ENCODE measurements at regions not wholly inside any gene's neighbourhood (a gene's known extent, or its start where the extent isn't known, plus 50 kb on each side); places are given as distances from the start of the nearest gene placed in this dataset.

- no peaks in the 10 kb centered on the region for H3K36me3 ChIP-seq (ENCODE audit: control insufficient read depth in 2 of 2, extremely low read depth in 1 of 2, insufficient read depth in 2 of 2, low read length in 2 of 2)
- DNase-seq (ENCODE audit: low read depth, low spot score) = peak; percentile 24
- H3K4me1 ChIP-seq (ENCODE audit: control insufficient read depth, extremely low read depth, insufficient read depth, low read length) = peaks cover 3% of the 10 kb centered on the region
- no TSS peak for BruUV-seq (replicated peaks)
- ChIA-PET POLR2A (no interaction called here), CTCF (interaction anchor here (1.2 kb wide), 2 partner anchors 45 to 53 kb away, joined by 3 to 5 read pairs; no protein-coding TSS in a partner anchor)
- peak overlapping the region; percentile 26 to 34 (median 32) for H3K4me3 ChIP-seq (replicated peaks in 1 of 3; ENCODE audit: insufficient read depth in 1 of 3, low read depth in 1 of 3, low read length in 3 of 3)
- intact Hi-C loops (cut with micrococcal nuclease) = loop anchor here (5.0 kb wide), 1 partner anchor 40 kb away; no protein-coding TSS in a partner anchor
- peak; percentile 7 for TF ChIP-seq EZH2 (IDR thresholded peaks at IDR 0.05; ENCODE audit: borderline replicate concordance, low read depth, low read length, severe bottlenecking)
- no peak for TF ChIP-seq POLR2A (IDR thresholded peaks at IDR 0.05; ENCODE audit: low read depth, low read length)
- TF ChIP-seq GATA2 (IDR thresholded peaks at IDR 0.05; ENCODE audit: insufficient read depth, insufficient read length, low read depth, low read length) = no peak
- peak overlapping the region; percentile 92 for H2AFZ ChIP-seq (ENCODE audit: low read depth, low read length)
- no peaks in the 10 kb centered on the region for H3K79me2 ChIP-seq (ENCODE audit: control insufficient read depth, insufficient read depth, low read length)
- H3K4me2 ChIP-seq (ENCODE audit: insufficient read depth, low read length) = peak overlapping the region; percentile 64
- dilution Hi-C loops (cut with MboI; ENCODE audit: extremely low pct_ligation_motif_present, low sequenced_read_pairs) = no loop called here
- H3K9ac ChIP-seq (replicated peaks; ENCODE audit: extremely low read depth, insufficient read depth, low read length) = no peak overlapping the region
- H3K27me3 ChIP-seq (ENCODE audit: control insufficient read depth in 2 of 2, insufficient read depth in 2 of 2, low read length in 2 of 2) = peaks cover 16 to 57% of the 10 kb centered on the region in 2 experiments
- H3K9me3 ChIP-seq (replicated peaks; ENCODE audit: control insufficient read depth, insufficient read depth, low read length) = no peaks in the 10 kb centered on the region
- H4K20me1 ChIP-seq (replicated peaks; ENCODE audit: control insufficient read depth, extremely low read depth, insufficient read depth, low read length) = no peaks in the 10 kb centered on the region
- FAIRE-seq = no peak
- H3K9me1 ChIP-seq (replicated peaks; ENCODE audit: control insufficient read depth, extremely low read depth, insufficient read depth, low read length) = no peaks in the 10 kb centered on the region
- no peak overlapping the region for H3K27ac ChIP-seq (ENCODE audit: insufficient read depth, low read depth, low read length)
Measured at GRCh38 chr9:33676746-33677505, 118.4 kb upstream of the PRSS3 start.

- Histone ChIP-seq H3K4me3 (replicated peaks in 1 of 3; ENCODE audit: insufficient read depth in 1 of 3, low read depth in 1 of 3, low read length in 3 of 3) (peak overlapping the region in 2 of 3 experiments; percentile 26 to 32), H3K36me3 (ENCODE audit: control insufficient read depth in 2 of 2, extremely low read depth in 1 of 2, insufficient read depth in 2 of 2, low read length in 2 of 2) (no peaks in the 10 kb centered on the region), H3K9me1 (replicated peaks; ENCODE audit: control insufficient read depth, extremely low read depth, insufficient read depth, low read length) (no peaks in the 10 kb centered on the region), H3K9me3 (replicated peaks; ENCODE audit: control insufficient read depth, insufficient read depth, low read length) (no peaks in the 10 kb centered on the region), H2AFZ (ENCODE audit: low read depth, low read length) (peak overlapping the region; percentile 44), H3K27ac (ENCODE audit: insufficient read depth, low read depth, low read length) (no peak overlapping the region), H3K79me2 (ENCODE audit: control insufficient read depth, insufficient read depth, low read length) (no peaks in the 10 kb centered on the region), H3K27me3 (ENCODE audit: control insufficient read depth in 2 of 2, insufficient read depth in 2 of 2, low read length in 2 of 2) (peaks cover 20 to 62% of the 10 kb centered on the region in 2 experiments), H3K9ac (replicated peaks; ENCODE audit: extremely low read depth, insufficient read depth, low read length) (no peak overlapping the region), H3K4me1 (ENCODE audit: control insufficient read depth, extremely low read depth, insufficient read depth, low read length) (peaks cover 3% of the 10 kb centered on the region), H4K20me1 (replicated peaks; ENCODE audit: control insufficient read depth, extremely low read depth, insufficient read depth, low read length) (no peaks in the 10 kb centered on the region), H3K4me2 (ENCODE audit: insufficient read depth, low read length) (peak overlapping the region; percentile 64)
- DNase-seq (ENCODE audit: low read depth, low spot score) (peak; percentile 18), FAIRE-seq (no peak)
- TF ChIP-seq EZH2 (IDR thresholded peaks at IDR 0.05; ENCODE audit: borderline replicate concordance, low read depth, low read length, severe bottlenecking) (no peak), MAX (IDR thresholded peaks at IDR 0.05; ENCODE audit: insufficient read depth, insufficient read length) (no peak), POLR2A (IDR thresholded peaks at IDR 0.05; ENCODE audit: low read depth, low read length) (no peak), JUN (IDR thresholded peaks at IDR 0.05; ENCODE audit: borderline replicate concordance, insufficient read depth, insufficient read length, low read depth) (no peak), GATA2 (IDR thresholded peaks at IDR 0.05; ENCODE audit: insufficient read depth, insufficient read length, low read depth, low read length) (no peak), CTCF (IDR thresholded peaks at IDR 0.05; ENCODE audit: extremely low read depth in 1 of 2, insufficient read depth in 1 of 2, low read depth in 1 of 2, low read length in 2 of 2) (no peak), MYC (IDR thresholded peaks at IDR 0.05; ENCODE audit: low read depth, low read length) (no peak), POLR2AphosphoS5 (IDR thresholded peaks at IDR 0.05; ENCODE audit: insufficient read depth, low read depth, low read length) (no peak), FOS (IDR thresholded peaks at IDR 0.05; ENCODE audit: borderline replicate concordance, insufficient read depth, low read length) (no peak)
- dilution Hi-C loops (cut with MboI; ENCODE audit: extremely low pct_ligation_motif_present, low sequenced_read_pairs) (no loop called here), intact Hi-C loops (cut with micrococcal nuclease) (loop anchor here (5.0 kb wide), 1 partner anchor 40 kb away; no protein-coding TSS in a partner anchor)
- ChIA-PET POLR2A (no interaction called here), CTCF (interaction anchor here (1.2 kb wide), 2 partner anchors 44 to 53 kb away, joined by 3 to 5 read pairs; no protein-coding TSS in a partner anchor)
- no TSS peak for BruUV-seq (replicated peaks)
Measured at GRCh38 chr9:33677506-33677809, 117.9 kb upstream of the PRSS3 start.

Measured in endothelial cell of umbilical vein (primary cell).